ENCODE measurements at regions not wholly inside any gene's neighbourhood (a gene's known extent, or its start where the extent isn't known, plus 50 kb on each side); places are given as distances from the start of the nearest gene placed in this dataset.
"Not testable (repeated sequence)": the region's sequence is repeated elsewhere in the genome, so short reads cannot be mapped to it uniquely, and the experiment has no call there.

DNA sequence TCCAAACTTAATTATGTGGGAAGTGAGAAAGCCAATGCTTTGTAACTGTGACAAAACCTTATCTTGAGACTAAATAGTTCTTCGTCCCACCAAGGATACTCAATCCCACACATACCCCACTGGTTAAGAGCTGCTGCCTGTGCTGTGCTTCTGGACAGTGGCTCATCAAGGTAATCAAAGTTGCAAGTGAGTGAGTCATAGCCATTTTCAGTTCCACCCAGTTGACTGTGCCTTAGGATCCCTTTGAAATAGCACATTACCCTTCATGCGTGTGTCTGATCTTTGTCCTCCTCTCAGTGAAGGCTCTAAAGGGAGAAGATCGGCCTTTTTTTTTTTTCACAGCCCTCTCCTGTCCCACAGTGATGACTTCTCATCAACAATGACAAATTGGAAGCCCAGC is 706.0 kb upstream of the AUTS2 start:
- Mint-ChIP-seq H3K27ac (no peak overlapping the region), H3K9me3 (peaks cover 46% of the 10 kb centered on the region), H3K36me3 (ENCODE audit: low read depth) (no peaks in the 10 kb centered on the region), H3K27me3 (ENCODE audit: low read depth) (no peaks in the 10 kb centered on the region), H3K4me1 (ENCODE audit: low read depth) (no peaks in the 10 kb centered on the region), H3K4me3 (ENCODE audit: low read depth) (no peak overlapping the region)
- intact Hi-C loops (cut with micrococcal nuclease) = no loop called here
- DNase-seq (ENCODE audit: low spot score) = no peak

DNA sequence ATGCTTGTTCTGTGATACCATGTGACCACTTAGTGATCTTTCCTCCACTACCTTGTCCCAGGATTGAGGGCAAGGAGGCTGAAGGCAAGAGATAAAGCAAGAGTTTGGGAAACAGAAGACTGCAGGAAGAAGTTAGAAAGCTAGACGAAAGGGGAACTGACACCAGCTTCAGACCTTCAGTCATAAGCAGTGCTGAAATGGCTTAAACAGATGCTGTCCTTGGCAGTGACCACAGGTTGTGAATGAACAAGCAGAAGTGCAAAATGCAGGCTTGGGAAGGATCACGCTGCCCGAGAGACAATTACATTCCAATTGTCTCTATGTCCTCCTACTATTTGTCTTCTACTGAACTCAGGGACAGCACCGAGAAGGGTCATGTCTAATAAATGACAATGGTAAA is 704.9 kb upstream of the AUTS2 start:
- no peaks in the 10 kb centered on the region for H3K36me3 Mint-ChIP-seq (ENCODE audit: low read depth)
- intact Hi-C loops (cut with micrococcal nuclease) = no loop called here
- H3K4me1 Mint-ChIP-seq (ENCODE audit: low read depth) = no peaks in the 10 kb centered on the region
- no peak for DNase-seq (ENCODE audit: low spot score)
- H3K27me3 Mint-ChIP-seq (ENCODE audit: low read depth) = no peaks in the 10 kb centered on the region
- H3K27ac Mint-ChIP-seq = no peak overlapping the region
- H3K4me3 Mint-ChIP-seq (ENCODE audit: low read depth) = no peak overlapping the region
- peaks cover 38% of the 10 kb centered on the region for H3K9me3 Mint-ChIP-seq

DNA sequence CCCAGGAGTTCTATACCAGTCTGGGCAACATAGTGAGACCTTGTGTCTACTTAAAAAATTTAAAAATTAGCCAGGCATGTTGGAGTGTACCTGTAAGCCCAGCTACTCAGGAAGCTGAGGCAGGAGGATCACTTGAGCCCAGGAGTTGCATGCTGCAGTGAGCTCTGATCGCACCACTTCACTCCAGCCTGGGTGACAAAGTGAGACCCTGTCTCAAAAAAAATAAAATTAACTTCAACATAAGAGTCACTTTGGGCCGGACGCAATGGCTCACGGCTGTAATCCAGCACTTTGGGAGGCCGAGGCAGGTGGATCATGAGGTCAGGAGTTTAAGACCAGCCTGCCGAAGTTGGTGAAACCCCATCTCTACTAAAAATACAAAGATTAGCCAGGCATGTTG is 699.1 kb upstream of the AUTS2 start:
- H3K4me1 Mint-ChIP-seq (ENCODE audit: low read depth); H3K36me3 Mint-ChIP-seq (ENCODE audit: low read depth); H3K27ac Mint-ChIP-seq; H3K4me3 Mint-ChIP-seq (ENCODE audit: low read depth); DNase-seq (ENCODE audit: low spot score); intact Hi-C loops (cut with micrococcal nuclease); H3K27me3 Mint-ChIP-seq (ENCODE audit: low read depth): not testable (repeated sequence)
- H3K9me3 Mint-ChIP-seq = peaks cover 45% of the 10 kb centered on the region

DNA sequence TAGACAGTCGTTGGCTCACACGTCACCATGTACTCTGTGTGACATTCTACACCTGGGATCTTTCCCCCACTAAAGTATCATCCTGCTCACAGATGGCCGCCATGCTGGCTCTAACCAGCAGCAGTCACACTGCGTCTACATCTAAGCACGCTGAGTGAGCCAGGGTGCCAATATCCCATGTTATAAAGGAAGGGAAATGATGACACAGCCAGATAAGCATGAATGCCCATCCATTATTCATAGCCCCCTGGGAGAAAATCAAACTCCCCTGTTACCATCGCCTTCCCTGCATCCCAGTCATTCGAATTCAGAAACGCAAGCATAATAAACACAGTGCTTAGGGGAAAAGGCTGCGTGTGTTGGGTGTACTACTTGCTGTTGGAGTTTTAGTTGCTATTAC is 698.2 kb upstream of the AUTS2 start:
- Mint-ChIP-seq H3K27ac (no peak overlapping the region), H3K4me1 (ENCODE audit: low read depth) (no peaks in the 10 kb centered on the region), H3K27me3 (ENCODE audit: low read depth) (no peaks in the 10 kb centered on the region), H3K4me3 (ENCODE audit: low read depth) (no peak overlapping the region), H3K9me3 (peaks cover 42% of the 10 kb centered on the region), H3K36me3 (ENCODE audit: low read depth) (no peaks in the 10 kb centered on the region)
- no peak for DNase-seq (ENCODE audit: low spot score)
- intact Hi-C loops (cut with micrococcal nuclease) = no loop called here

DNA sequence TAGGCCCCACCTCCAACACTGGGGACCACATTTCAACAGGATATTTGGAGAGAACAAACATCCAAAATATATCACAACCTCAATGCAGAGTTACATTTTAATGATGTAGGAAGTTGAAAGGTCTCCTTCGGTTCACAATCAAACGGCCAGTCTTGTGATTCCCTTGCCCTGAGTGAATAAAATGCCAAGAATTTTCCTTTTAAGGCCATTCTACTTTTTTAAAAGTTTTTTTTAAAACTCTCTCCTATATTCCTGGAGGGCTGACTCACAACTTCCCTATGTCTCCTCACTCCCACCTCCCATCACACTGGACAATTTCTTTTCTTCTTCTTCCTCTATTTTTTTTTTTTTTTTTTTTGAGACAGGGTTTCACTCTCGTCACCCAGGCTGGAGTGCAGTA is 693.6 kb upstream of the AUTS2 start:
- intact Hi-C loops (cut with micrococcal nuclease) = no loop called here
- Mint-ChIP-seq H3K36me3 (ENCODE audit: low read depth) (no peaks in the 10 kb centered on the region), H3K9me3 (peaks cover 49% of the 10 kb centered on the region), H3K27ac (no peak overlapping the region), H3K4me1 (ENCODE audit: low read depth) (no peaks in the 10 kb centered on the region), H3K27me3 (ENCODE audit: low read depth) (no peaks in the 10 kb centered on the region), H3K4me3 (ENCODE audit: low read depth) (no peak overlapping the region)
- no peak for DNase-seq (ENCODE audit: low spot score)

DNA sequence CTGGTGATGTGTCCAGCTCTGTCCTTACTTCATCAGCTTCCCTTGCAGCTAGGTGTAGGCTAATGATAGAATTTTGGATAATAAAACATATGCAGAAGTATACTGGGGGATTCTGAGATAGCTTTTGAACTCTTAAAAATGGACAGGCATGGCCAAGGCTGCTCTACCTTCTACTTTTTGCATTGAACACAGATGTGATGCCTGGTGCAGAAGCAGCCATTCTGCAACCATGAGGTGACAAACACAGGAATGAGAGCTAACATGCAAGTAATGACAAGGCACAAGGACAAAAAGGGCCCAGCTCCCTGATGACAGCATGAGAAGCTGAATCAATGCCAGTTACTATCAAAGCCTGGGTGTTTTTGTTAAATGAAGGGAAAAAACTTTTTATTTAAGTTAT is 686.5 kb upstream of the AUTS2 start:
- no peaks in the 10 kb centered on the region for H3K27me3 Mint-ChIP-seq (ENCODE audit: low read depth)
- H3K9me3 Mint-ChIP-seq = peaks cover 41% of the 10 kb centered on the region

DNA sequence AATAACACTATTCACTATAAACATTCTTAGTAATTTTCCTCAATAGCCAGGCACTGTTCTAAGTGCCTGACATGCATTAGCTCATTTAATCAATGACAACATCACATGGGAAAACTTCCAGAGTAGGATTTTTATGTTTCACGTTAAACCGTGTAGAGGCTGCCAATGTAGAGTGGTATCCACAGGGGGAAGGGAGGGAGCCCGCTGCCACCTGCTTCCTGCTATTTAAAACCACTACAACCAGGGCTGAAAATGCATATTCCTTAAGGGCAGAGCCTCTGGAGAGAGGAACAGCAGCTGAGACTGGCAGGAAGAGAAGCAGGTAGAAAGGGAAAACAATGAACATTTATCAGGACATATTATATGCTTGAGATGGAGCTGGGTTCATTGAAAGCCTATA is 684.3 kb upstream of the AUTS2 start:
- H3K9me3 Mint-ChIP-seq = peaks cover 44% of the 10 kb centered on the region

More for the DNA sequence above, 686.5 kb upstream of the AUTS2 start:
- H3K4me3 Mint-ChIP-seq (ENCODE audit: low read depth) = no peak overlapping the region
- no peaks in the 10 kb centered on the region for H3K36me3 Mint-ChIP-seq (ENCODE audit: low read depth)
- DNase-seq (ENCODE audit: low spot score) = no peak
- H3K27ac Mint-ChIP-seq = no peak overlapping the region
- H3K4me1 Mint-ChIP-seq (ENCODE audit: low read depth) = no peaks in the 10 kb centered on the region
- intact Hi-C loops (cut with micrococcal nuclease) = no loop called here

DNA sequence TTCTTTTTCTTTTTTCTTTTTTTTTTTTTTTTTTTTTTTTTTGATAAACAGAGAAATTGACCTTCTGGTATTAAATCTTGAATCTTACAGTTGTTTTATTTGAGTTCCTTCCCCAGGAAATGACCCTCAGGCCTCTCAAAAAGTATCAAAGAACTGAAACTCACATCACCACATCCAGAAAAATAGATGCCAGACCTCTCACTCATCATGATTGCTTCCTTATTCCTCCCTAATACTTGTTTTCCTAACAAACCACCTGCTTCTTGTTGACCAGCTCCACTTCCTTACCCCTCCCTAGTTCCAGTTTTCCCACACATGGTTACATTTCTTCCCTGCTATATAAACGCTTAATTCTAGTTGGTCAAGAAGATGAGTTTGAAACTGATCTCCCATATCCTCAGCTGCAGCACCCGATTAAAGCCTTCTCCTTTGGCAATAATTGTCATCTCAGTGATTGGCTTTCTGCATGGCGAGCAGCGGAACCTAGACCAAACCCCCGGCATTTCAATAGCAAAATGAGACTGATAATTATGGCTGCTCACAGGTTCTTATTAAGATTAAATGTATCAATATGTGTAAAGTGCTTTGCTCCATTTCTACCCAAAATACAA is 681.1 kb upstream of the AUTS2 start:
- Mint-ChIP-seq H3K27me3 (ENCODE audit: low read depth) (no peaks in the 10 kb centered on the region), H3K36me3 (ENCODE audit: low read depth) (no peaks in the 10 kb centered on the region), H3K27ac (no peak overlapping the region), H3K4me3 (ENCODE audit: low read depth) (no peak overlapping the region), H3K9me3 (peaks cover 65% of the 10 kb centered on the region), H3K4me1 (ENCODE audit: low read depth) (no peaks in the 10 kb centered on the region)
- no peak for DNase-seq (ENCODE audit: low spot score)
- intact Hi-C loops (cut with micrococcal nuclease) = no loop called here

More for the DNA sequence above, 684.3 kb upstream of the AUTS2 start:
- intact Hi-C loops (cut with micrococcal nuclease) = no loop called here
- Mint-ChIP-seq H3K4me1 (ENCODE audit: low read depth) (no peaks in the 10 kb centered on the region), H3K27me3 (ENCODE audit: low read depth) (no peaks in the 10 kb centered on the region), H3K27ac (no peak overlapping the region), H3K36me3 (ENCODE audit: low read depth) (no peaks in the 10 kb centered on the region), H3K4me3 (ENCODE audit: low read depth) (no peak overlapping the region)
- no peak for DNase-seq (ENCODE audit: low spot score)

DNA sequence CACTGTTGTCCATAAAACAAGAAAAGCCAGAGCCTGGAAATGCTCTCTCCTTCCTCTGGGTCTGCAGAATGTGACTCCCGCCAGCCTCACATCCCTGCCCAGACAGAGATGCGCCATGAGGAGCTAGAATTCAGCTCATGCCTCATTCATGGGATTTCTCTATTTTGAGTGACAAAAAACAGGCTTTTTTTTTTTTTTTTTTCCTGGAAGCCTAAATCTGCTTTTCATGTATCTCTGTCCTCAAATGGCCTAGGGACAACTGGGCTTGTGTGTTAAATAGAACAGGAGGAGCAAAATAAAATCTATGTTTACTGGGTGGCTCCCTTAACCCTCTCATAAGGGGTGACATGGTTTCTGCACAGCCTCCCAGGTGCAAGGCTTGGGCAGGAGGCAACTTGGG is 679.7 kb upstream of the AUTS2 start:
- intact Hi-C loops (cut with micrococcal nuclease) = no loop called here
- Mint-ChIP-seq H3K27ac (no peak overlapping the region), H3K4me3 (ENCODE audit: low read depth) (no peak overlapping the region), H3K4me1 (ENCODE audit: low read depth) (no peaks in the 10 kb centered on the region), H3K36me3 (ENCODE audit: low read depth) (no peaks in the 10 kb centered on the region), H3K9me3 (peaks cover 69% of the 10 kb centered on the region), H3K27me3 (ENCODE audit: low read depth) (no peaks in the 10 kb centered on the region)
- DNase-seq (ENCODE audit: low spot score) = no peak

DNA sequence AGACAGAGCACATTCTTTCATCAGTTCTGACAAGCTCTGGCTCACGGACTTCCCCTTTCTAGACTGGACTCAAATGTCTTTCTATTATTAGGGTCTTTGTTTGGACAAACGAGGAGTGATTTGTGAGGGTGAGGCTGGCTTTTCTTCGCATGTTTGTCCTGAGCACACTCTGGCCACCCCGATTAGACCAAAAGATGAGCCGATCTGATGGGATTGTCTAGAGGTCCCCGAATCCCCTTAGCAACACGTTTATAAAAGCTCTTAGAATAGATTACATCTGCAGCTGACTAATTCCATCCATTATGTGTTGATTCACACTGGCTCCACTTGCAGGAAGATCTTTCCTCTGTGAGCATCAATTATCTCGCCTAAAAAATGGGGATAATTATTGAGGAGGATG is 675.4 kb upstream of the AUTS2 start:
- Mint-ChIP-seq H3K4me1 (ENCODE audit: low read depth) (no peaks in the 10 kb centered on the region), H3K9me3 (peaks cover 74% of the 10 kb centered on the region), H3K4me3 (ENCODE audit: low read depth) (no peak overlapping the region), H3K27ac (no peak overlapping the region), H3K36me3 (ENCODE audit: low read depth) (no peaks in the 10 kb centered on the region), H3K27me3 (ENCODE audit: low read depth) (no peaks in the 10 kb centered on the region)
- no peak for DNase-seq (ENCODE audit: low spot score)
- intact Hi-C loops (cut with micrococcal nuclease) = no loop called here

DNA sequence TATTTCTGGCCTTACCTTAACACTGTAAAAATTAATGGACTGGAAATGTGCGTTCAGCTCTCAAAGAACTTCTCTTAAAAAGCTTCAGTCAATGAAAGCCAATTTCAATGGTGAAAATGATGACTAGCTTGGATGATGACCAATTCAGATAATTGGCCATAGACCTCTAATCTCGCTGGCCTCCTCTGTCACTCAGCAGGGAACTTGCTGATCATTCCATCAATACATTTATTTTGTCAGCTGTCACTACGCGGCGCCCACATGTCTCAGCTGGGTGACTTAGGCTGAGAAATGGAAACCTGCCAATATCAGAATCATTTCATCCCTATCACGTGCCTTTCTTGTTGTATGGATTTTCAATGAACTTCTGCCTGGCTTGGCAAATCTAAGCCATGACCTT is 673.0 kb upstream of the AUTS2 start:
- DNase-seq (ENCODE audit: low spot score) = no peak
- no peak overlapping the region for H3K4me3 Mint-ChIP-seq (ENCODE audit: low read depth)
- peaks cover 73% of the 10 kb centered on the region for H3K9me3 Mint-ChIP-seq
- no peaks in the 10 kb centered on the region for H3K36me3 Mint-ChIP-seq (ENCODE audit: low read depth)
- H3K4me1 Mint-ChIP-seq (ENCODE audit: low read depth) = no peaks in the 10 kb centered on the region
- intact Hi-C loops (cut with micrococcal nuclease) = no loop called here
- H3K27me3 Mint-ChIP-seq (ENCODE audit: low read depth) = no peaks in the 10 kb centered on the region
- H3K27ac Mint-ChIP-seq = no peak overlapping the region

DNA sequence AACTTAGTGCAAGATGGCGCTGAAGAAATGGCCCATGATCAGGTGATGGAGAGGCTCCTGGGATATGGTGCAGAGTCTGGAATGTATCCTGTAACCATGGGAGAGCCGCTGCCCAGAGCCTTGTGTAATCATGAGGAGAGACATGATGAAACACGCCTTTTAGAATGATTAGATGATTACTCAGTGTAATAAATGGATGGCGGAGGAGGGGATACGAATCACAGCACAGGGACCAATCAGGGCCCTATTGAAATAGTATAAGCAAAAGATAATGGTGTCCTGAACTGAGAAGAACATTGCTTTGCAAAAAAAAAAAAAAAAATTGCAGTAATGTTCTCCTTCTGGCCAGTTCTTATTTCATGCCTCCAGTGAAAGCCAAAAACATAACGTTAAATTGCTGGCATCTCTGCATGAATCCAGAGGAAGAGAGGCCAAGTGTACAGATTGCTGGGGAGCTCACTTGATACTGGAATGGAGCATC is 668.5 kb upstream of the AUTS2 start:
- Mint-ChIP-seq H3K27ac (no peak overlapping the region), H3K9me3 (peaks cover 67% of the 10 kb centered on the region), H3K4me3 (ENCODE audit: low read depth) (no peak overlapping the region), H3K27me3 (ENCODE audit: low read depth) (no peaks in the 10 kb centered on the region), H3K4me1 (ENCODE audit: low read depth) (no peaks in the 10 kb centered on the region), H3K36me3 (ENCODE audit: low read depth) (no peaks in the 10 kb centered on the region)
- intact Hi-C loops (cut with micrococcal nuclease) = no loop called here
- no peak for DNase-seq (ENCODE audit: low spot score)

DNA sequence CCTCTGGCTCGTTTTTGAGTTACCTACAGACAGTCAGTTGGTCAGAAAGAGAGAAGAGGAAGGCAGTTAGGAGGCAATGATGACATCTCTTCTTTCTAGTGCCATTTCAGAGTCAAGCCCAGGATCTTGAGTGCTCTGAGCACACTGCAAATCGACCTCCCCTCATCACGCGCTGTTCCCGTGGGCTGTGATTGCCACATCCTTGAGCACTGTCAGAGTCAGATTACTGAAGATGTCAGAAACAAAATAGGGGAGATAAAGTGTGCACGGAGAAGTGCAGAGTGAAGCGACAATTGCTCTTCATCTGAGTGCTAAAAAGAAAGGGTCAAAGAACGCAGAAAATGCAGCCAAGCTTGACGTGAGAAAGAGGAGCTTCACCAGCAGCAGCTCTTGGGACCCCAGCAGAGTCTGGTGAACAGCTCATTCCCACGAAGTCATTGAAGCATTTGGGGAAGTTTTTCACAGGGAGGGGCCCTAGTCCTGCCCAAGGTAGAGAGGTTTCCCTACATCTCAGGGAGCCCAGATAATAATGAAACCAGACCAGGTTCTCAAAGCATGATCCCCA is 661.7 kb upstream of the AUTS2 start:
- H3K27ac Mint-ChIP-seq = no peak overlapping the region
- H3K27me3 Mint-ChIP-seq (ENCODE audit: low read depth) = no peaks in the 10 kb centered on the region
- no peak overlapping the region for H3K4me3 Mint-ChIP-seq (ENCODE audit: low read depth)
- intact Hi-C loops (cut with micrococcal nuclease) = no loop called here
- peaks cover 59% of the 10 kb centered on the region for H3K9me3 Mint-ChIP-seq
- H3K4me1 Mint-ChIP-seq (ENCODE audit: low read depth) = no peaks in the 10 kb centered on the region
- H3K36me3 Mint-ChIP-seq (ENCODE audit: low read depth) = no peaks in the 10 kb centered on the region
- no peak for DNase-seq (ENCODE audit: low spot score)

DNA sequence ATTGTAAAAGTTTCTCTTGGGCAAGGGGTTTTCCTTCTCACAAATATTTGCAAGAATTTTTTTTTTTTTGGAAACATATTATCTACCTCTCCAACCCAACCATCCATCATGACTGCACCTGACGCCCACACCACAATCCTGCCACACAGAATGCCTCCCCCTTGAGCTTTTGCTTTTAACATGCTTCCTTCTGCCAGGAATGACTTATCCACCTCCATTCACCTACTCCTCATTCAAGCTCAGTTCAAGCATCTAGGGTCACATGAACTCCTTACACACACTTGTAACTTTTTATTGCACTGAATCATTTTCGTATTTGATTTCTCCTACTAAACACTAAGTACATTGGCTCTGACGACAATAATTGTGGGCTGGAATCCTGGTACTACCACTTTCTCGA is 660.1 kb upstream of the AUTS2 start:
- Mint-ChIP-seq H3K27me3 (ENCODE audit: low read depth) (no peaks in the 10 kb centered on the region), H3K4me1 (ENCODE audit: low read depth) (no peaks in the 10 kb centered on the region), H3K27ac (no peak overlapping the region), H3K36me3 (ENCODE audit: low read depth) (no peaks in the 10 kb centered on the region), H3K9me3 (peaks cover 61% of the 10 kb centered on the region), H3K4me3 (ENCODE audit: low read depth) (no peak overlapping the region)
- no peak for DNase-seq (ENCODE audit: low spot score)
- intact Hi-C loops (cut with micrococcal nuclease) = no loop called here
